IPS-20b (cell line): ENCODE measurements at regions not wholly inside any gene's neighbourhood (a gene's known extent, or its start where the extent isn't known, plus 50 kb on each side); places are given as distances from the start of the nearest gene placed in this dataset.

ENCODE experiments used
- H3K27ac ChIP-seq: one replicate; pipeline ENCODE4 v1.5.1; 2013; ENCODE audit warnings: low read length
- H3K27me3 ChIP-seq: 2 replicates; pipeline ENCODE4 v1.6.1; 2013; ENCODE audit warnings: mild to moderate bottlenecking, low read length, inconsistent platforms; ENCODE audit not compliant: insufficient read depth
- H3K36me3 ChIP-seq: 2 replicates; pipeline ENCODE4 v1.6.1; 2013; ENCODE audit warnings: low read depth, mild to moderate bottlenecking, inconsistent platforms, low read length, moderate library complexity; ENCODE audit not compliant: insufficient read depth
- H3K4me1 ChIP-seq: 2 replicates; pipeline ENCODE4 v1.6.1; 2013; ENCODE audit warnings: mild to moderate bottlenecking, control low read depth, inconsistent platforms, low read length, moderate library complexity; ENCODE audit not compliant: insufficient read depth
- H3K4me3 ChIP-seq: 2 replicates; pipeline ENCODE4 v1.5.1; 2013; ENCODE audit warnings: mild to moderate bottlenecking, low read length, inconsistent platforms
- H3K9ac ChIP-seq: 2 replicates; pipeline ENCODE4 v1.6.1; 2013; ENCODE audit warnings: low read depth, mild to moderate bottlenecking, inconsistent platforms, low read length, moderate library complexity
- H3K9me3 ChIP-seq: 2 replicates; pipeline ENCODE4 v1.6.1; 2013; ENCODE audit warnings: mild to moderate bottlenecking, low read depth, low read length, inconsistent platforms; ENCODE audit not compliant: insufficient read depth

- no peak overlapping the region for H3K9ac ChIP-seq
- no peaks in the 10 kb centered on the region for H3K4me1 ChIP-seq
- H3K4me3 ChIP-seq: no peak overlapping the region
- no peaks in the 10 kb centered on the region for H3K9me3 ChIP-seq
- no peak overlapping the region for H3K27ac ChIP-seq
- H3K27me3 ChIP-seq: no peaks in the 10 kb centered on the region
- H3K36me3 ChIP-seq: no peaks in the 10 kb centered on the region
These were observed 268.1 kb upstream of the ATP5MC3 start for GRCh38 chr2:175449616-175450015.

DNA sequence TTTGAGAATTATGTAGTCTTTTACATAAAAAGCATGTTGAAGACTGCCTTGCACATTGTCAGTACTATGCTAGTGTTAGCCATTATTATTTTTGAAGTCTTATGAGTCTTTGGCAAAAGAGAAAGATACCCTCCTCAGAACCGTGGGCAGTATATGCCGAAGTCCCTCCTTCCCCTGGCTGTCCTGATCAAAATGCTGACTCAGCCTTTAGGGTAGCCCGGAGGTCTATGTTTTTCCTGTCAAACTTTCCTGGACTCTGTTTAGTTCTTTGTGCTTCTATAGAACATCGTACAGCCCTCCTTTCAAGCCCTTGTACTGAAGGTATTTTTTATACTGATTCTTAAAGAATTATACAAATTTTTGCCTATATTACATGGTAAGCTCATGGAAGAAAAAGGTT lies 264.7 kb upstream of the ATP5MC3 start:
- no peaks in the 10 kb centered on the region for H3K27me3 ChIP-seq
- no peaks in the 10 kb centered on the region for H3K36me3 ChIP-seq
- no peaks in the 10 kb centered on the region for H3K9me3 ChIP-seq

DNA sequence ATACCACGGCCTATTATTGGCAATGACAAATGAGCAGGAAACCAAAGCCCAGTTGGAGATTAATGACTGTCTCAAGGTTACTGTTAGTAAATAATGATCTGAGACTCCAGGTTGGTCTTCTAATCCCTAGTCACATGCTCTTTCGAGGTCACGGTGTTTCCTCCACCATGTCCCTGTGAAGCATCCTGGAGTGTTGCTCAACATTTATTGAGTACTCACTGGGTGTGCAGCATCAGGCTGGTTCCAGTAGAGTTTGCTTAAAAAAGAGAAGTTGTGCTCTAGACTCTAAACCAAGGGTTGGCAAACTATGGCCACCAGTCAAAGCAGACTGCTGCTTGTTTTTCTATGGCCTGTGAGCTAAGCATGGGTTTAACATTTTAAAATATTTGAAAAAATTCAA lies 263.8 kb upstream of the ATP5MC3 start:
- Histone ChIP-seq H3K27ac (no peak overlapping the region), H3K4me1 (peaks cover 5% of the 10 kb centered on the region; the same call in 1 of the 2 replicates), H3K9me3 (no peaks in the 10 kb centered on the region), H3K27me3 (no peaks in the 10 kb centered on the region), H3K36me3 (no peaks in the 10 kb centered on the region), H3K4me3 (no peak overlapping the region), H3K9ac (no peak overlapping the region)

More for the DNA sequence above, 264.7 kb upstream of the ATP5MC3 start:
- Histone ChIP-seq H3K27ac (no peak overlapping the region), H3K9ac (no peak overlapping the region), H3K4me1 (peaks cover 3% of the 10 kb centered on the region; the same call in 1 of the 2 replicates), H3K4me3 (no peak overlapping the region)

DNA sequence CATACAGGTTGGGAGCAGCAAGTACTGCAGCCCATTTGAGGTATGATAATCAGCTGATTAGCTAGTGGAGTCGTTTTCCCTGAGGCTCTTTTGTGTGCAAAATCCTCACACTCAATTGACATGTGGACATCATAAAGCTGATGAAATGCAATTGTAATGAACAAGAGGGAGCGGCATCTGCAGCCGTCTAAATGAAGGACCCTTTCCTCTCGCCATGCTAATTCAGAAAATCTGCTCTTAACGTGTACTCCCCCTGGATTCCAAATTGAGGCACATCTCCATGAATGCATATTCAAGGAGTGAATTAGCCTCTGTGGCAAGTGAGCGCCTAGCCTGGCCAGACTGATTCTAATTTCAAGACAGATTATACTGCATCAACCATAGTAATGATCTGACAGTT lies 260.9 kb upstream of the ATP5MC3 start:
- H3K36me3 ChIP-seq: no peaks in the 10 kb centered on the region
- no peaks in the 10 kb centered on the region for H3K27me3 ChIP-seq
- no peak overlapping the region for H3K27ac ChIP-seq
- H3K4me3 ChIP-seq: no peak overlapping the region
- H3K4me1 ChIP-seq: peaks cover 5% of the 10 kb centered on the region; the same call in 1 of the 2 replicates
- no peaks in the 10 kb centered on the region for H3K9me3 ChIP-seq
- no peak overlapping the region for H3K9ac ChIP-seq

DNA sequence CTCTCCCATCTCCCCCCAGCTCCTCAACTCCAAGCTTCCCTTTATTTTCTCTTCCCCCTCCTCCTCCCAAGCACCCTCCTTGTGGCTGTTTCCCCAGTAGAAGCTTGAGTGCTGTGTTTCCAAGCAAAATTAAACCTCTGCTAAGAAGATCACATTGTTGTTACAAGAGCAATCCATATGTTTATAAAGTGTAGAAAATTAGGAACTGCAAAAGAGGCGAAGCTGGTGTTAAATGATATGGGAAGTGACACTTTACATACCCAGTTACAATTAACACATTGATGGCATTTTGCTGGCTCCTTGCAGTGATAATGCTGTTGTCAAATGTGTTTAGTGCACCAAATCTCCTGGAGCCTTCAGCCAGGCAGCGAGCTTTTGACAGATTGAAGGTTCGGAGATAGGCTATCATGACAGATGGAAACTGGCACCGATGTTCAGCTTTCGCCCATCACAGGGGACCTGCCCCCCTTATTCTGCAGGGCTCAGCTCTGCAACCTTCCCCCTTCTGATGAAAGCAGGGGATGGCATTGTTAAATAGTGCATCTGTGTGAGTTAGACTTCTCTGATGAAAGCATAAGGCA lies 259.8 kb upstream of the ATP5MC3 start:
- no peak overlapping the region for H3K27ac ChIP-seq
- no peaks in the 10 kb centered on the region for H3K27me3 ChIP-seq
- H3K9ac ChIP-seq: no peak overlapping the region
- H3K9me3 ChIP-seq: no peaks in the 10 kb centered on the region
- peaks cover 5% of the 10 kb centered on the region; the same call in 1 of the 2 replicates for H3K4me1 ChIP-seq
- no peak overlapping the region for H3K4me3 ChIP-seq
- H3K36me3 ChIP-seq: no peaks in the 10 kb centered on the region

- no peaks in the 10 kb centered on the region for H3K9me3 ChIP-seq
These were observed 257.9 kb upstream of the ATP5MC3 start for GRCh38 chr2:175439416-175439815.

DNA sequence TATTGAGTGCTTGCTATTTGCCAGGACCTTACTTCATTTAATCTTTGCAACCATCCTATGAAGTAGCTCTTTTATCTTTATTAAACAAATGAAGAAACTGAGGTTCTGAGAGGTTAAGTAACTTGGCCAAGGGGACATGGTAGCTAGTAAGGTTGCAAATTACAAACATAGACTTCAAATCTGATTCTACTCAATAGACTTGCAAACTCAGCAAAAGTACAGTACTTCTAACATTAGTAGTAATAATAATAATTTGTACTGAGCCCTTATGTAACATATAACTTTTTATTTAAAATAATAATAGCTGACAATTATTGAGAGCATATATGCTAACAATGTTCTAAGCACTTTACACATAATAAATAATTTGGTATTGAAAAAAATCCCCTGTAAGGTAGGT lies 255.7 kb upstream of the ATP5MC3 start:
- H3K4me3 ChIP-seq: no peak overlapping the region
- no peaks in the 10 kb centered on the region for H3K9me3 ChIP-seq
- H3K4me1 ChIP-seq: peaks cover 5% of the 10 kb centered on the region; the same call in 1 of the 2 replicates
- no peak overlapping the region for H3K27ac ChIP-seq
- H3K9ac ChIP-seq: no peak overlapping the region
- H3K27me3 ChIP-seq: no peaks in the 10 kb centered on the region
- no peaks in the 10 kb centered on the region for H3K36me3 ChIP-seq

More at GRCh38 chr2:175439416-175439815, 257.9 kb upstream of the ATP5MC3 start:
- no peaks in the 10 kb centered on the region for H3K27me3 ChIP-seq
- H3K4me3 ChIP-seq: no peak overlapping the region
- H3K27ac ChIP-seq: no peak overlapping the region
- no peaks in the 10 kb centered on the region for H3K36me3 ChIP-seq
- no peak overlapping the region for H3K9ac ChIP-seq
- H3K4me1 ChIP-seq: peaks cover 5% of the 10 kb centered on the region; the same call in 1 of the 2 replicates

- Histone ChIP-seq H3K27ac (no peak overlapping the region), H3K27me3 (no peaks in the 10 kb centered on the region), H3K4me3 (no peak overlapping the region), H3K36me3 (no peaks in the 10 kb centered on the region), H3K9me3 (no peaks in the 10 kb centered on the region), H3K9ac (no peak overlapping the region), H3K4me1 (peaks cover under 1% of the 10 kb centered on the region; the same call in 1 of the 2 replicates)
These were observed 254.6 kb upstream of the ATP5MC3 start for GRCh38 chr2:175436076-175436475.

DNA sequence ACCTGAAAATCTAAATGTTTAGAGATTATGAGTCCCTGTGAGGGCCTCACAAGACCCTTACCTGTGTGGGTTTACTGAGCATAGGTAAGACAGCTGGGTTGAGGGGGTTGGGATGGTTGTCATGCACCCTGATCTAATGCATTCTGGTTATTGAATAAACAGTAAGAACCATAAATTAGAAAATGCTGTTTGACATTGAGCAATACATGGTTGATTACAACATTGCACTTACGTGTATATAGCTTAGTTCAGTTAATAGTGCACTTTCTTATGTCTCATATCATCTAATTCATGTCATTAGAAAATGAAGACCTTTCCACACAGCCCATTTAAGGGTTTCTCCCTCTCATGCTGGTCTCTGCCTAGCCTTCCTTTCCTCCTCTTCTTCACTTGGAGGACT lies 253.5 kb upstream of the ATP5MC3 start:
- H3K27me3 ChIP-seq: no peaks in the 10 kb centered on the region

GRCh38 chr2:175432793-175433192 lies 251.3 kb upstream of the ATP5MC3 start:
- Histone ChIP-seq H3K4me1 (no peaks in the 10 kb centered on the region), H3K27me3 (no peaks in the 10 kb centered on the region), H3K9ac (no peak overlapping the region), H3K36me3 (no peaks in the 10 kb centered on the region), H3K4me3 (no peak overlapping the region), H3K27ac (no peak overlapping the region), H3K9me3 (peaks cover 12% of the 10 kb centered on the region)

More for the DNA sequence above, 253.5 kb upstream of the ATP5MC3 start:
- H3K4me3 ChIP-seq: no peak overlapping the region
- no peak overlapping the region for H3K27ac ChIP-seq
- no peaks in the 10 kb centered on the region for H3K4me1 ChIP-seq
- H3K9me3 ChIP-seq: peaks cover under 1% of the 10 kb centered on the region; the same call in 1 of the 2 replicates
- no peaks in the 10 kb centered on the region for H3K36me3 ChIP-seq
- H3K9ac ChIP-seq: no peak overlapping the region

DNA sequence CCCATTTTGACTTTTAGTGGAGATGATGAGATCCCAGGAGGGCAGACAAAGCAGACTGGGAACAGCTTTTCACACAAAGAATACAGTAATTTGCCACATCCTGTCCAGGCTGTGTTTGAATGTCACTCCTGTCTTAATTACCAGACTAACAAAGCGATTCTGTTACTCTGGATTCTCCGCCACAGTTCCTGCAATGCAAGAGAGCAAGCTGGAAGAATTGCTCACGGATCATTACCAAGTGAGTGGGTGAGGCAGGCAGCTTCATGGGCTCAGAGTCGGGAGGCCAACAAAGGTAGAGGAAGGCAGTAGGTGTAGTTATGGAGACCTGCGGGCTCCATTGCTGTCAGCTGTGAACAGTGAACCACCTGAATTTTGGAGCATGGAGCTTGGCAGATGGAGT lies 250.5 kb upstream of the ATP5MC3 start:
- Histone ChIP-seq H3K36me3 (no peaks in the 10 kb centered on the region), H3K4me1 (no peaks in the 10 kb centered on the region), H3K9ac (no peak overlapping the region), H3K27me3 (no peaks in the 10 kb centered on the region), H3K9me3 (peaks cover 12% of the 10 kb centered on the region), H3K27ac (no peak overlapping the region), H3K4me3 (no peak overlapping the region)

DNA sequence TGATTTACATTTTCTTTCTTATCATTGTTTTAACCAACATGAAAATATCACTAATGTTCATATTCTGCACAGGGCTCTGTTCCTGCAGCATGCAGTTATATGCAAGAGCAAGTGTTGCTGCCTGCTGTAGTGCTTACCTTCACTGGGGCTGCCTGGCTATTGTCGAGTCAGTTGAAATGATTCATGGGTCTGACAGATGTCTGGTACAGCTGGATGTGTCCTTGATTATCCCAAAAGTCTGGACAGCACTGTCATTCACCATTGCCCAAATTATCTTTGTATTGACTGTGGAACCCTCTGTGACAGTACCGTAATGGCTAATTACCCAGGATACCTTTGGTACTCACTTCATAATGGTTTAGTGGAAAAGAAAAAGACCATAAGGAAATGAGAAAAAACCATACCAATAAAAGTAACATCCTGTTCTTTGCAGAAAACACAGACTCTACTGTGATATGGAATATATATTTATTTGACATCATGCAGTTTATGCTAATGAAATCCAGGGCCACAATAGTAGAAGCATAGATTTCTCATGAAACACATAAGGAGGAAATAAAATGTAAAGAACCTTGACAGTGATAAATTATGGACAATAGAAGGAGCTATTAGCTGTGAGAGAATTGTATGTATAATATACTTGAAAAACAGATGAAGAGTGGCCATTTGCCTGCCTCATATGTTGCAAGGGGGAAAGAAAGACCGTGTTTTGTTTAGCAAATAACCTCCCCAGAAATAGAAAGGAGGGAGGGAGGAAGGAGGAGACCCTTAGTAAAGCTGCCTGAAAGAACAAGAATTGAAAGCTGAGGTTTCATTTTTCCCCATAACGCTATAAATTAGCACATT lies 249.8 kb upstream of the ATP5MC3 start:
- H3K27me3 ChIP-seq: no peaks in the 10 kb centered on the region
- H3K36me3 ChIP-seq: no peaks in the 10 kb centered on the region
- no peak overlapping the region for H3K9ac ChIP-seq
- H3K4me1 ChIP-seq: no peaks in the 10 kb centered on the region
- peaks cover 12% of the 10 kb centered on the region for H3K9me3 ChIP-seq
- H3K27ac ChIP-seq: no peak overlapping the region
- no peak overlapping the region for H3K4me3 ChIP-seq
